Stomach (tissue), 8 donors: ENCODE measurements at regions not wholly inside any gene's neighbourhood (a gene's known extent, or its start where the extent isn't known, plus 50 kb on each side); places are given as distances from the start of the nearest gene placed in this dataset.

Experiments
- DNase-seq, 2 donors: peaks; one replicate each; pipeline versions ENCODE4 v3.0.0 to v3.0.0-alpha.2; 2013 to 2019
- H3K27ac ChIP-seq, 5 donors: fragments of 200-600 bp in 4 of 5; sonication (generic) in 4 of 5; one replicate each; pipeline ENCODE4 v1.5.1; 2013 to 2019; ENCODE audit warnings: mild to moderate bottlenecking in 1 of 5, moderate library complexity in 1 of 5
- H3K27me3 ChIP-seq, 3 donors: fragments of 200-600 bp; sonication (generic); one replicate each; pipeline ENCODE4 v1.5.1; 2017 to 2019; ENCODE audit warnings: mixed run types in 1 of 3
- H3K36me3 ChIP-seq, 4 donors: fragments of 200-600 bp; sonication (generic); 1 replicate in 3 of 4; 2 replicates in 1 of 4; pipeline ENCODE4 v1.5.1; 2016 to 2019
- H3K4me1 ChIP-seq, 4 donors: fragments of 200-600 bp; sonication (generic); one replicate each; pipeline ENCODE4 v1.5.1; 2016 to 2019
- H3K4me3 ChIP-seq, 4 donors: fragments of 200-600 bp; sonication (generic) in 3 of 4; one replicate each; pipeline ENCODE4 v1.5.1; 2016 to 2019; ENCODE audit warnings: mild to moderate bottlenecking in 1 of 4
- H3K9me3 ChIP-seq, 4 donors: fragments of 200-600 bp; sonication (generic); one replicate each; pipeline ENCODE4 v1.5.1; 2016 to 2019
- CTCF ChIP-seq, 7 experiments: fragments of 450-650 bp in 4 of 7; fragments of 200-600 bp in 3 of 7; sonication (generic) in 3 of 7; IDR thresholded peaks; one replicate each; pipeline ENCODE4 v1.5.1; 2016 to 2019; ENCODE audit warnings: antibody characterized with exemption in 7 of 7, control low read depth in 2 of 7, mild to moderate bottlenecking in 1 of 7
- EP300 ChIP-seq: sonication (generic); formaldehyde crosslinking; IDR thresholded peaks from one replicate; pipeline ENCODE4 v1.6.1; 2017; ENCODE audit warnings: antibody characterized with exemption
- POLR2A ChIP-seq, 4 donors: fragments of 450-650 bp; IDR thresholded peaks; one replicate each; pipeline ENCODE4 v1.6.1; 2016; ENCODE audit warnings: antibody characterized with exemption in 4 of 4, control low read depth in 2 of 4, mild to moderate bottlenecking in 1 of 4, moderate library complexity in 1 of 4
- POLR2AphosphoS5 ChIP-seq, 3 donors: sonication (generic); formaldehyde crosslinking; IDR thresholded peaks; one replicate each; pipeline ENCODE4 v1.6.1; 2016; ENCODE audit warnings: antibody characterized with exemption in 3 of 3
- WGBS, 5 donors: extraction: QIAGEN DNeasy Blood & Tissue Kit in 3 of 5; methylation state at CpG; one replicate each; pipeline versions ENCODE4 v1.1.5 to v1.1.7; 2013 to 2018; 5-methylcytosine and 5-hydroxymethylcytosine counted together
- intact Hi-C: fragments of 100-400 bp; cut with DNase I; formaldehyde crosslinking; loops from one replicate; pipeline ENCODE4 v1.15.1; 2023; ENCODE audit warnings: low total_unique reads
- donor health status: healthy with polysubstance abuse.
- donor health status: Bipolar disorder and iron deficiency.
- donor health status: healthy.

- H3K9me3 ChIP-seq: no peaks in the 10 kb centered on the region
- WGBS, 5 donors: 92 to 100% (median 100%) methylated on average over 1 of the region's 1 CpG
- intact Hi-C loops: no loop called here
- no peak for TF ChIP-seq EP300
- no peak for TF ChIP-seq CTCF (IDR thresholded peaks at IDR 0.05)
- TF ChIP-seq POLR2A (IDR thresholded peaks at IDR 0.05): no peak
- TF ChIP-seq POLR2AphosphoS5 (IDR thresholded peaks at IDR 0.05): no peak
- H3K4me3 ChIP-seq: no peak overlapping the region
- peaks cover 0 to 21% (median 0%) of the 10 kb centered on the region in 3 donors for H3K27me3 ChIP-seq
- no peak for DNase-seq
- no peaks in the 10 kb centered on the region for H3K36me3 ChIP-seq
- H3K27ac ChIP-seq: no peak overlapping the region
- H3K4me1 ChIP-seq: no peaks in the 10 kb centered on the region
Observed at GRCh38 chr15:92272106-92272505, 121.6 kb upstream of the ST8SIA2 start.

- Histone ChIP-seq H3K27me3 (peaks cover 0 to 13% (median 0%) of the 10 kb centered on the region in 3 donors), H3K27ac (no peak overlapping the region), H3K4me3 (no peak overlapping the region), H3K4me1 (no peaks in the 10 kb centered on the region), H3K9me3 (no peaks in the 10 kb centered on the region), H3K36me3 (no peaks in the 10 kb centered on the region)
- DNase-seq: no peak
- intact Hi-C loops: no loop called here
- TF ChIP-seq POLR2A (IDR thresholded peaks at IDR 0.05): no peak
- no peak for TF ChIP-seq CTCF (IDR thresholded peaks at IDR 0.05)
- TF ChIP-seq POLR2AphosphoS5 (IDR thresholded peaks at IDR 0.05): no peak
- no peak for TF ChIP-seq EP300
- 74 to 91% (median 90%) methylated on average over 3 of the region's 3 CpGs for WGBS, 5 donors
Observed at GRCh38 chr15:92273286-92273685, 120.4 kb upstream of the ST8SIA2 start.

GRCh38 chr15:92273723-92274122 is 120.0 kb upstream of the ST8SIA2 start:
- Histone ChIP-seq H3K27ac (no peak overlapping the region), H3K9me3 (no peaks in the 10 kb centered on the region), H3K4me1 (no peaks in the 10 kb centered on the region), H3K36me3 (no peaks in the 10 kb centered on the region), H3K27me3 (peaks cover 0 to 11% (median 0%) of the 10 kb centered on the region in 3 donors), H3K4me3 (no peak overlapping the region)
- intact Hi-C loops: no loop called here
- no peak for TF ChIP-seq CTCF (IDR thresholded peaks at IDR 0.05)
- no peak for TF ChIP-seq POLR2AphosphoS5 (IDR thresholded peaks at IDR 0.05)
- TF ChIP-seq EP300: no peak
- no peak for TF ChIP-seq POLR2A (IDR thresholded peaks at IDR 0.05)
- WGBS, 5 donors: 49 to 61% (median 52%) methylated on average over 6 of the region's 6 CpGs
- DNase-seq: peak in 1 of 2 donors; percentile 22

GRCh38 chr15:92277776-92278175 is 115.9 kb upstream of the ST8SIA2 start:
- Histone ChIP-seq H3K27ac (no peak overlapping the region), H3K4me1 (peaks cover 0 to 12% (median 0%) of the 10 kb centered on the region in 4 donors), H3K27me3 (peaks cover 0 to 11% (median 0%) of the 10 kb centered on the region in 3 donors), H3K36me3 (no peaks in the 10 kb centered on the region), H3K9me3 (no peaks in the 10 kb centered on the region), H3K4me3 (no peak overlapping the region)
- DNase-seq: peak in 1 of 2 donors; percentile 61
- intact Hi-C loops: no loop called here
- no peak for TF ChIP-seq POLR2AphosphoS5 (IDR thresholded peaks at IDR 0.05)
- peak in 2 of 7 experiments; percentile 17 to 26 for TF ChIP-seq CTCF (IDR thresholded peaks at IDR 0.05)
- 0 to 59% (median 50%) methylated on average over 1 of the region's 1 CpG for WGBS, 5 donors
